ENCODE measurements at regions not wholly inside any gene's neighbourhood (a gene's known extent, or its start where the extent isn't known, plus 50 kb on each side); places are given as distances from the start of the nearest gene placed in this dataset.
A peak's percentile ranks its signal among the peaks of the same experiment; 100 is the strongest.

DNA sequence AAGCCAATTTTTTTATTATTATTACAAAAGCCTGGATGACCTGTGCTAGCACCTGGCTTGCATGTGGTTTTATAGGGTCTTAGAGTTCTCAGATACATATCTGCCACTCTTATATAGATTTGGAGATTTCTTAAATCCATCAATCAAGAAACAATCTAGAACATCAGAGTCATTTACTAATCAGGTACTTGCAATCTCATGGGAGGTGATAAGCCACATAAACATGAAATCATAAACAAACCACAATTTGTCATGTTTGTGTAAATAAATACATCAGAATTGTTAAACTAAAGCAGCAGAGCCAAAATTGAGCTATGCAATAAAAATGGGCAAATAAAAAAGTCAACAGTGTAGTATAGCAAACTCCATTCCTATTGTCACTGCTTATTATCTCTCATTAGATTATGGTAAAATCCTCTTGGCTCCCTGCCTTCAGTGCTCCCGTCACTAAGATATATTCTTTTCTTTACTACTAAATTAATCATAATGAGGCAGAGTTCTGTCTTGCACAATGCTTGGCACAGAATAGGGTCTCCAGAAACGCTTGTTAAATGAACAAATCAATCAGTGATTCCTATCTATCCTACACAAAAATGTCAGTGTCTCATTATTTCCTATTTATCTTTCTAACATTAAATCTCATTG lies 108.7 kb upstream of the TTC29 start:
- H3K36me3 ChIP-seq: no peaks in the 10 kb centered on the region
- no peak for TF ChIP-seq CTCF (IDR thresholded peaks at IDR 0.05)
- no peak for DNase-seq (ENCODE audit: low spot score in 2 of 2)
- intact Hi-C loops (cut with DNase I): loop anchor here (5.0 kb wide), 1 partner anchor 43 kb away; no protein-coding TSS in a partner anchor
- no peak overlapping the region for H3K27ac ChIP-seq
- no peaks in the 10 kb centered on the region for H3K9me3 ChIP-seq
- H3K4me1 ChIP-seq: peaks cover 0 to 11% of the 10 kb centered on the region in 2 donors
- no peaks in the 10 kb centered on the region for H3K27me3 ChIP-seq
- no peak overlapping the region for H3K4me3 ChIP-seq

GRCh38 chr4:147056940-147057610 lies 111.4 kb upstream of the TTC29 start:
- Histone ChIP-seq H3K27ac (no peak overlapping the region), H3K27me3 (no peaks in the 10 kb centered on the region), H3K36me3 (no peaks in the 10 kb centered on the region), H3K4me3 (peak overlapping the region; percentile 27 to 54), H3K4me1 (no peaks in the 10 kb centered on the region), H3K9me3 (no peaks in the 10 kb centered on the region)
- no peak for DNase-seq (ENCODE audit: low spot score in 2 of 2)
- TF ChIP-seq CTCF (IDR thresholded peaks at IDR 0.05): no peak
- intact Hi-C loops (cut with DNase I): no loop called here

- Histone ChIP-seq H3K4me3 (peak overlapping the region; percentile 27 to 54), H3K27me3 (no peaks in the 10 kb centered on the region), H3K9me3 (no peaks in the 10 kb centered on the region), H3K27ac (no peak overlapping the region), H3K36me3 (no peaks in the 10 kb centered on the region), H3K4me1 (no peaks in the 10 kb centered on the region)
- no peak for DNase-seq (ENCODE audit: low spot score in 2 of 2)
- intact Hi-C loops (cut with DNase I): no loop called here
- no peak for TF ChIP-seq CTCF (IDR thresholded peaks at IDR 0.05)
These were observed 112.0 kb upstream of the TTC29 start for GRCh38 chr4:147057611-147058190.

GRCh38 chr4:147059064-147059731 lies 113.5 kb upstream of the TTC29 start:
- intact Hi-C loops (cut with DNase I): no loop called here
- H3K36me3 ChIP-seq: no peaks in the 10 kb centered on the region
- H3K27ac ChIP-seq: no peak overlapping the region
- TF ChIP-seq CTCF (IDR thresholded peaks at IDR 0.05): no peak
- no peaks in the 10 kb centered on the region for H3K4me1 ChIP-seq
- no peak for DNase-seq (ENCODE audit: low spot score in 2 of 2)
- H3K4me3 ChIP-seq: no peak overlapping the region
- no peaks in the 10 kb centered on the region for H3K9me3 ChIP-seq
- H3K27me3 ChIP-seq: no peaks in the 10 kb centered on the region

DNA sequence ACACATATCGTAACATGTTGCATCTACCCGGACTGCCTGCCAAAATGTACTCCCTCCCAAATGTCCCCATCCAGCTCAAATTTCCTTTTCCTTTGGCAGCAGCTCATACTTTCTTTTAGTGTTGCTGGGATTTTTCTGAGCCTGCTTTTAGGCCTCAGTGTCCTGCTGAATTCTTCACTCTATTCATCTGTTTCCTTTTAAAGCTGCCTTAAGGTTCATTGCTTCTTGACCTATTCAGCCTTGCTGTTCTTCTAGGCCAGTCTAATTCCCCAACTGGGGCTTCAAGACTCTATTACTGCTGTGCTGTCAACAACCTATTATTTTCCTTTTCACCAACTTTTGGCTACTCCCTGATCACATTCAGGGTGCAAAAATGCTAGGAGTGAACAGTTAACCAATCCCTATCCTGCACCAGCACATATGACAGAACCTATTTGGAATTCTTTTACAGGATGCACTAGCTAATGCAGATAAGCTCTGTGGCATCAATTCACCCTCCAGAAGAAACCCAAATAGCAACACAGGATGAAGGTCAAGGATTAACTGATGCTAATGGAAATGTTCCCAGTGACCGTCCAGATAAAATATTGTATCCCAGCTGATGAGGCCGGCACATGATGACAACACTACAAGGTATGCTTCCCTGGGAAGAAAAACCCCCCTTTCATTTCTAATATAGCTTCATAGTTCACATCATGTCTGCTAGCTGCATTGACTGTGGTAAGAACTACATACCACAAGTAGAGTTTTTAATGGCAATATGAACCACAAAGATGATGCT lies 114.7 kb upstream of the TTC29 start:
- no peaks in the 10 kb centered on the region for H3K36me3 ChIP-seq
- TF ChIP-seq CTCF (IDR thresholded peaks at IDR 0.05): no peak
- H3K9me3 ChIP-seq: no peaks in the 10 kb centered on the region
- H3K4me1 ChIP-seq: no peaks in the 10 kb centered on the region
- no peak overlapping the region for H3K4me3 ChIP-seq
- no peaks in the 10 kb centered on the region for H3K27me3 ChIP-seq
- intact Hi-C loops (cut with DNase I): no loop called here
- DNase-seq (ENCODE audit: low spot score in 2 of 2): no peak
- no peak overlapping the region for H3K27ac ChIP-seq

Data from ascending aorta (tissue), 2 donors.